CD14-positive monocyte (primary cell): ENCODE measurements at regions not wholly inside any gene's neighbourhood (a gene's known extent, or its start where the extent isn't known, plus 50 kb on each side); places are given as distances from the start of the nearest gene placed in this dataset.

Experiments used
- DNase-seq, 3 donors: peaks; one replicate each; pipeline ENCODE4 v3.0.0-alpha.2; 2011 to 2022
- H2AFZ ChIP-seq: 2 replicates; pipeline ENCODE4 v1.6.0; 2012; ENCODE audit warnings: mild to moderate bottlenecking, low read depth, low read length, inconsistent platforms; ENCODE audit not compliant: insufficient read depth, poor library complexity, severe bottlenecking
- H3K27ac ChIP-seq, 2 donors: 1 replicate in 1 of 2; 2 replicates in 1 of 2; pipeline ENCODE4 v1.5.1; 2012 to 2013; ENCODE audit warnings: low read length in 2 of 2, control low read depth in 1 of 2, inconsistent platforms in 1 of 2, low read depth in 1 of 2, mild to moderate bottlenecking in 1 of 2
- H3K27me3 ChIP-seq, 2 donors: one replicate each; pipeline versions ENCODE4 v1.6.0 to v1.6.1; 2011 to 2013; ENCODE audit warnings: low read length in 2 of 2; ENCODE audit not compliant: control insufficient read depth in 2 of 2, insufficient read depth in 2 of 2
- H3K36me3 ChIP-seq, 2 donors: replicated peaks in 1 of 2; 1 replicate in 1 of 2; 2 replicates in 1 of 2; pipeline versions ENCODE4 v1.5.1 to v1.6.1; 2012 to 2013; ENCODE audit warnings: low read length in 2 of 2, control low read depth in 1 of 2, inconsistent platforms in 1 of 2, mild to moderate bottlenecking in 1 of 2; ENCODE audit not compliant: insufficient read depth in 2 of 2, control insufficient read depth in 1 of 2
- H3K4me1 ChIP-seq, 2 donors: 1 replicate in 1 of 2; 2 replicates in 1 of 2; pipeline versions ENCODE4 v1.5.1 to v1.6.1; 2012 to 2013; ENCODE audit warnings: low read length in 2 of 2, control low read depth in 1 of 2, inconsistent platforms in 1 of 2, mild to moderate bottlenecking in 1 of 2, moderate library complexity in 1 of 2; ENCODE audit not compliant: insufficient read depth in 2 of 2, control insufficient read depth in 1 of 2
- H3K4me2 ChIP-seq: replicated peaks from 2 replicates; pipeline ENCODE3; 2012; ENCODE audit warnings: low read length, moderate library complexity, mild to moderate bottlenecking; ENCODE audit not compliant: poor library complexity, severe bottlenecking; ENCODE audit errors: extremely low read depth
- H3K4me3 ChIP-seq, 3 experiments: fragments of 200-600 bp in 1 of 3; sonication (generic) in 1 of 3; replicated peaks in 1 of 3; 1 replicate in 2 of 3; 2 replicates in 1 of 3; pipeline ENCODE4 v1.5.1; 2011 to 2013; ENCODE audit warnings: low read length in 3 of 3, mild to moderate bottlenecking in 3 of 3, control low read depth in 2 of 3, low read depth in 2 of 3, inconsistent platforms in 1 of 3, moderate library complexity in 1 of 3
- H3K79me2 ChIP-seq: 2 replicates; pipeline ENCODE4 v1.6.0; 2012; ENCODE audit warnings: mild to moderate bottlenecking, control low read depth, inconsistent platforms, low read length, moderate library complexity; ENCODE audit not compliant: insufficient read depth
- H3K9ac ChIP-seq: 2 replicates; pipeline ENCODE4 v1.6.0; 2017; ENCODE audit warnings: low read length, mild to moderate bottlenecking; ENCODE audit not compliant: insufficient read depth, poor library complexity, severe bottlenecking
- H3K9me3 ChIP-seq, 2 donors: replicated peaks in 1 of 2; 1 replicate in 1 of 2; 2 replicates in 1 of 2; pipeline versions ENCODE4 v1.5.1 to v1.6.1; 2012 to 2013; ENCODE audit warnings: low read length in 2 of 2, control low read depth in 1 of 2; ENCODE audit not compliant: control insufficient read depth in 1 of 2, insufficient read depth in 1 of 2
- H4K20me1 ChIP-seq: 2 replicates; pipeline ENCODE4 v1.6.0; 2012; ENCODE audit warnings: mild to moderate bottlenecking, low read length, control low read depth, moderate library complexity; ENCODE audit not compliant: insufficient read depth
- H3K27ac Mint-ChIP-seq, 7 donors: one replicate each; pipeline ENCODE4 v1.8.0; 2020; ENCODE audit warnings: mild to moderate bottlenecking in 7 of 7, mixed read lengths in 7 of 7, moderate library complexity in 6 of 7, inconsistent platforms in 2 of 7
- H3K27me3 Mint-ChIP-seq, 3 donors: one replicate each; pipeline ENCODE4 v1.8.0; 2021 to 2022; ENCODE audit warnings: low read depth in 3 of 3, mild to moderate bottlenecking in 3 of 3, mixed read lengths in 3 of 3, moderate library complexity in 3 of 3, inconsistent platforms in 1 of 3
- H3K36me3 Mint-ChIP-seq, 2 donors: one replicate each; pipeline ENCODE4 v1.8.0; 2020; ENCODE audit warnings: mixed read lengths in 2 of 2, inconsistent platforms in 1 of 2, mild to moderate bottlenecking in 1 of 2
- H3K4me1 Mint-ChIP-seq: one replicate; pipeline ENCODE4 v1.8.0; 2020; ENCODE audit warnings: mild to moderate bottlenecking, mixed read lengths
- H3K4me3 Mint-ChIP-seq, 2 donors: one replicate each; pipeline ENCODE4 v1.8.0; 2020; ENCODE audit warnings: mild to moderate bottlenecking in 2 of 2, mixed read lengths in 2 of 2, moderate library complexity in 1 of 2
- H3K9me3 Mint-ChIP-seq, 7 donors: one replicate each; pipeline ENCODE4 v1.8.0; 2020 to 2022; ENCODE audit warnings: mixed read lengths in 7 of 7, mild to moderate bottlenecking in 6 of 7, moderate library complexity in 6 of 7, inconsistent platforms in 2 of 7
- WGBS: methylation state at CpG from one replicate; pipeline ENCODE4 v1.1.5; 2013; ENCODE audit warnings: missing lambda C conversion rate; ENCODE audit not compliant: insufficient coverage; 5-methylcytosine and 5-hydroxymethylcytosine counted together
- intact Hi-C, 2 donors: fragments of 100-400 bp; cut with micrococcal nuclease; formaldehyde crosslinking; loops; one replicate each; pipeline versions ENCODE4 v1.15.0 to v1.15.1; 2023
- TF ChIP-seq, protein P1 (sequence below): fragments of 200-600 bp; IDR thresholded peaks from one replicate; pipeline ENCODE4 v1.8.0; 2022; ENCODE audit warnings: antibody characterized with exemption, mild to moderate bottlenecking

DNA sequence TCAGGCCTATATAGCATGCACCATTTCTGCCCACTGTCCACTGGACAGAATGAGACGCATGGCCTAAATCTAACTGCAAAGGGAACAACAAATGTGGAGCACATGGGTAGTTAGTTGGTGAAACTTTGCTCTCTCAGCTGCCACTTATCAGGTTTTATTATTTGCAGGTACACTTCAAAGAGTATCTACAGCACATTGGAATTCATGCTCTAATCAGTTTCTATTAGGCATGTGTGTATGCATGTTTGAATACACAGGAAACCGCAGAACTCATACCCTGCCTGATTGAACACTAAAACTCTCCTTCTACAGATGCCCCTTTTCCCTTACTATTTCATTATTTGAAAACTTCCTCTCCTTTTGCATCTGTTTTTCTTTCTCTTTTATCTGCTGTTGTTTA, 97.4 kb upstream of the HSF2 start:
- no peaks in the 10 kb centered on the region for H3K27me3 ChIP-seq
- H3K27ac ChIP-seq = no peak overlapping the region
- H4K20me1 ChIP-seq = no peaks in the 10 kb centered on the region
- peaks cover 0 to 1% (median 0%) of the 10 kb centered on the region in 3 donors for H3K27me3 Mint-ChIP-seq
- no peak for DNase-seq
- no peak overlapping the region for H3K4me2 ChIP-seq
- TF ChIP-seq, protein P1, sequence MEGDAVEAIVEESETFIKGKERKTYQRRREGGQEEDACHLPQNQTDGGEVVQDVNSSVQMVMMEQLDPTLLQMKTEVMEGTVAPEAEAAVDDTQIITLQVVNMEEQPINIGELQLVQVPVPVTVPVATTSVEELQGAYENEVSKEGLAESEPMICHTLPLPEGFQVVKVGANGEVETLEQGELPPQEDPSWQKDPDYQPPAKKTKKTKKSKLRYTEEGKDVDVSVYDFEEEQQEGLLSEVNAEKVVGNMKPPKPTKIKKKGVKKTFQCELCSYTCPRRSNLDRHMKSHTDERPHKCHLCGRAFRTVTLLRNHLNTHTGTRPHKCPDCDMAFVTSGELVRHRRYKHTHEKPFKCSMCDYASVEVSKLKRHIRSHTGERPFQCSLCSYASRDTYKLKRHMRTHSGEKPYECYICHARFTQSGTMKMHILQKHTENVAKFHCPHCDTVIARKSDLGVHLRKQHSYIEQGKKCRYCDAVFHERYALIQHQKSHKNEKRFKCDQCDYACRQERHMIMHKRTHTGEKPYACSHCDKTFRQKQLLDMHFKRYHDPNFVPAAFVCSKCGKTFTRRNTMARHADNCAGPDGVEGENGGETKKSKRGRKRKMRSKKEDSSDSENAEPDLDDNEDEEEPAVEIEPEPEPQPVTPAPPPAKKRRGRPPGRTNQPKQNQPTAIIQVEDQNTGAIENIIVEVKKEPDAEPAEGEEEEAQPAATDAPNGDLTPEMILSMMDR = no peak
- no peak overlapping the region for H3K27ac Mint-ChIP-seq
- no peak overlapping the region for H3K4me3 Mint-ChIP-seq
- H2AFZ ChIP-seq = no peak overlapping the region
- no CpG with 5 or more reads among the region's 2 CpGs for WGBS
- H3K4me3 ChIP-seq = no peak overlapping the region
- no peaks in the 10 kb centered on the region for H3K79me2 ChIP-seq
- no peaks in the 10 kb centered on the region for H3K4me1 Mint-ChIP-seq
- no peaks in the 10 kb centered on the region for H3K4me1 ChIP-seq
- H3K36me3 ChIP-seq = no peaks in the 10 kb centered on the region
- no peaks in the 10 kb centered on the region for H3K36me3 Mint-ChIP-seq
- intact Hi-C loops = no loop called here
- no peak overlapping the region for H3K9ac ChIP-seq
- peaks cover 0 to 6% (median 2%) of the 10 kb centered on the region in 7 donors for H3K9me3 Mint-ChIP-seq
- H3K9me3 ChIP-seq = no peaks in the 10 kb centered on the region

DNA sequence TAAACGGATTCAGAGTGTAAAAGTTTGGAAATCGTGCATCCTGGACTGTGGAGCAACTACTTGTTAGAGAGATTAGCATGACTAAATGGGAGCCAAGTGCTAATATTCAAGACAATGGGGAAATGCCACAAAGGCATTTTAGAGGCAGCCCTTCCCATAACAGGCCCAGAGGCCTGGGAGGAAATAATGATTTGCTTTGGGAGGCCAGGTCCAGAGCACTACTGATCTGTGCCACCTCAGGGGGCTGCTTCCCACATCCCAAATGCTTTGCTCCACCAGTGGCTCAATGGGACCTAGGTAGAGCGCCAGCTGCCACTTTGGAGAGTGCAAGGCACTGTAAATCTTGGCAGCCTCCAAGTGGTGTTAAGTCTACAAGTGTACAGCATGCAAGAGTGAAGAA, 91.9 kb upstream of the HSF2 start:
- TF ChIP-seq, protein P1 = no peak
- no peak overlapping the region for H3K27ac Mint-ChIP-seq
- no peak overlapping the region for H2AFZ ChIP-seq
- H4K20me1 ChIP-seq = no peaks in the 10 kb centered on the region
- DNase-seq = no peak
- no peaks in the 10 kb centered on the region for H3K27me3 Mint-ChIP-seq
- H3K4me1 Mint-ChIP-seq = no peaks in the 10 kb centered on the region
- H3K4me3 Mint-ChIP-seq = no peak overlapping the region
- H3K9me3 Mint-ChIP-seq = peaks cover 0 to 14% (median 5%) of the 10 kb centered on the region in 7 donors
- no peaks in the 10 kb centered on the region for H3K79me2 ChIP-seq
- no peak overlapping the region for H3K4me2 ChIP-seq
- intact Hi-C loops = no loop called here
- no peaks in the 10 kb centered on the region for H3K4me1 ChIP-seq
- no peak overlapping the region for H3K27ac ChIP-seq
- no peak overlapping the region for H3K9ac ChIP-seq
- H3K27me3 ChIP-seq = no peaks in the 10 kb centered on the region
- peaks cover 6 to 8% of the 10 kb centered on the region in 2 donors for H3K9me3 ChIP-seq
- no peaks in the 10 kb centered on the region for H3K36me3 ChIP-seq
- 91% methylated on average over 3 of the region's 3 CpGs for WGBS
- H3K4me3 ChIP-seq = no peak overlapping the region
- H3K36me3 Mint-ChIP-seq = no peaks in the 10 kb centered on the region
